ENCODE measurements at regions not wholly inside any gene's neighbourhood (a gene's known extent, or its start where the extent isn't known, plus 50 kb on each side); places are given as distances from the start of the nearest gene placed in this dataset.

GRCh38 chr3:147015334-147015733 lies 391.0 kb downstream of the ZIC4 start:
- DNase-seq (no peak), ATAC-seq (ENCODE audit: low read depth in 2 of 2) (no peak)
- Mint-ChIP-seq H3K9me3 (peaks cover 0 to 12% (median 5%) of the 10 kb centered on the region in 7 donors), H3K36me3 (no peaks in the 10 kb centered on the region), H3K27me3 (no peaks in the 10 kb centered on the region), H3K27ac (no peak overlapping the region), H3K4me3 (no peak overlapping the region), H3K4me1 (no peaks in the 10 kb centered on the region)

- ATAC-seq (ENCODE audit: low read depth in 2 of 2) (no peak), DNase-seq (no peak)
- peaks cover 0 to 9% (median 0%) of the 10 kb centered on the region in 7 donors for H3K9me3 Mint-ChIP-seq
- no peak overlapping the region for H3K4me3 Mint-ChIP-seq
- H3K4me1 Mint-ChIP-seq = no peaks in the 10 kb centered on the region
- no peaks in the 10 kb centered on the region for H3K36me3 Mint-ChIP-seq
- no peaks in the 10 kb centered on the region for H3K27me3 Mint-ChIP-seq
- no peak overlapping the region for H3K27ac Mint-ChIP-seq
Measured at GRCh38 chr3:147008886-147009285, 397.5 kb downstream of the ZIC4 start.

GRCh38 chr3:147008458-147008857 lies 397.9 kb downstream of the ZIC4 start:
- ATAC-seq (ENCODE audit: low read depth in 2 of 2) = no peak
- no peaks in the 10 kb centered on the region for H3K4me1 Mint-ChIP-seq

GRCh38 chr3:147007736-147008245 lies 398.6 kb downstream of the ZIC4 start:
- ATAC-seq (ENCODE audit: low read depth in 2 of 2) (no peak), DNase-seq (no peak)
- no peak overlapping the region for H3K4me3 Mint-ChIP-seq
- no peak overlapping the region for H3K27ac Mint-ChIP-seq
- no peaks in the 10 kb centered on the region for H3K27me3 Mint-ChIP-seq
- peaks cover 0 to 9% (median under 1%) of the 10 kb centered on the region in 7 donors for H3K9me3 Mint-ChIP-seq
- no peaks in the 10 kb centered on the region for H3K4me1 Mint-ChIP-seq
- no peaks in the 10 kb centered on the region for H3K36me3 Mint-ChIP-seq

More at GRCh38 chr3:147008458-147008857, 397.9 kb downstream of the ZIC4 start:
- H3K27me3 Mint-ChIP-seq = no peaks in the 10 kb centered on the region
- H3K27ac Mint-ChIP-seq = no peak overlapping the region
- peaks cover 0 to 9% (median 0%) of the 10 kb centered on the region in 7 donors for H3K9me3 Mint-ChIP-seq
- H3K36me3 Mint-ChIP-seq = no peaks in the 10 kb centered on the region
- no peak overlapping the region for H3K4me3 Mint-ChIP-seq
- no peak for DNase-seq

- H3K36me3 Mint-ChIP-seq = no peaks in the 10 kb centered on the region
- H3K4me3 Mint-ChIP-seq = no peak overlapping the region
- no peaks in the 10 kb centered on the region for H3K4me1 Mint-ChIP-seq
- ATAC-seq (ENCODE audit: low read depth in 2 of 2) = no peak
- no peak for DNase-seq
- no peak overlapping the region for H3K27ac Mint-ChIP-seq
- H3K27me3 Mint-ChIP-seq = no peaks in the 10 kb centered on the region
- peaks cover 0 to 8% (median 5%) of the 10 kb centered on the region in 7 donors for H3K9me3 Mint-ChIP-seq
Measured at GRCh38 chr3:147002721-147003120, 397.6 kb upstream of the PLSCR5 start.

GRCh38 chr3:147000274-147000673 lies 395.1 kb upstream of the PLSCR5 start:
- ATAC-seq (ENCODE audit: low read depth in 2 of 2) (no peak), DNase-seq (no peak)
- Mint-ChIP-seq H3K36me3 (no peaks in the 10 kb centered on the region), H3K27me3 (no peaks in the 10 kb centered on the region), H3K9me3 (peaks cover 0 to 8% (median 2%) of the 10 kb centered on the region in 7 donors), H3K4me3 (no peak overlapping the region), H3K4me1 (no peaks in the 10 kb centered on the region), H3K27ac (no peak overlapping the region)

- Mint-ChIP-seq H3K4me3 (no peak overlapping the region), H3K9me3 (peaks cover 0 to 10% (median 2%) of the 10 kb centered on the region in 7 donors), H3K4me1 (no peaks in the 10 kb centered on the region), H3K36me3 (no peaks in the 10 kb centered on the region), H3K27me3 (no peaks in the 10 kb centered on the region), H3K27ac (no peak overlapping the region)
- DNase-seq (no peak), ATAC-seq (ENCODE audit: low read depth in 2 of 2) (no peak)
Measured at GRCh38 chr3:146991907-146992306, 386.8 kb upstream of the PLSCR5 start.

GRCh38 chr3:146975476-146975875 lies 370.3 kb upstream of the PLSCR5 start:
- Mint-ChIP-seq H3K36me3 (no peaks in the 10 kb centered on the region), H3K9me3 (peaks cover 0 to 6% (median 0%) of the 10 kb centered on the region in 7 donors)
- no peak for ATAC-seq (ENCODE audit: low read depth in 2 of 2)

GRCh38 chr3:146975032-146975431 lies 369.9 kb upstream of the PLSCR5 start:
- ATAC-seq (ENCODE audit: low read depth in 2 of 2) = no peak
- no peak overlapping the region for H3K4me3 Mint-ChIP-seq
- DNase-seq = no peak
- no peaks in the 10 kb centered on the region for H3K4me1 Mint-ChIP-seq
- H3K27me3 Mint-ChIP-seq = no peaks in the 10 kb centered on the region
- H3K9me3 Mint-ChIP-seq = peaks cover 0 to 6% (median 0%) of the 10 kb centered on the region in 7 donors
- H3K36me3 Mint-ChIP-seq = no peaks in the 10 kb centered on the region
- H3K27ac Mint-ChIP-seq = no peak overlapping the region

More at GRCh38 chr3:146975476-146975875, 370.3 kb upstream of the PLSCR5 start:
- Mint-ChIP-seq H3K4me3 (no peak overlapping the region), H3K27me3 (no peaks in the 10 kb centered on the region), H3K27ac (no peak overlapping the region), H3K4me1 (no peaks in the 10 kb centered on the region)
- DNase-seq = no peak

GRCh38 chr3:146974001-146974400 lies 368.9 kb upstream of the PLSCR5 start:
- Mint-ChIP-seq H3K27me3 (no peaks in the 10 kb centered on the region), H3K27ac (no peak overlapping the region), H3K4me3 (no peak overlapping the region), H3K36me3 (no peaks in the 10 kb centered on the region), H3K9me3 (peaks cover 0 to 7% (median under 1%) of the 10 kb centered on the region in 7 donors), H3K4me1 (no peaks in the 10 kb centered on the region)
- no peak for DNase-seq
- ATAC-seq (ENCODE audit: low read depth in 2 of 2) = no peak

GRCh38 chr3:146972726-146973125 lies 367.6 kb upstream of the PLSCR5 start:
- no peak overlapping the region for H3K4me3 Mint-ChIP-seq
- no peaks in the 10 kb centered on the region for H3K27me3 Mint-ChIP-seq
- peaks cover 0 to 9% (median 1%) of the 10 kb centered on the region in 7 donors for H3K9me3 Mint-ChIP-seq
- ATAC-seq (ENCODE audit: low read depth in 2 of 2) (no peak), DNase-seq (no peak)
- no peaks in the 10 kb centered on the region for H3K4me1 Mint-ChIP-seq
- H3K36me3 Mint-ChIP-seq = no peaks in the 10 kb centered on the region
- no peak overlapping the region for H3K27ac Mint-ChIP-seq

- H3K9me3 Mint-ChIP-seq = peaks cover 0 to 8% (median 4%) of the 10 kb centered on the region in 7 donors
- H3K27ac Mint-ChIP-seq = no peak overlapping the region
- H3K4me3 Mint-ChIP-seq = no peak overlapping the region
- no peaks in the 10 kb centered on the region for H3K27me3 Mint-ChIP-seq
- no peaks in the 10 kb centered on the region for H3K36me3 Mint-ChIP-seq
- no peaks in the 10 kb centered on the region for H3K4me1 Mint-ChIP-seq
- DNase-seq (no peak), ATAC-seq (ENCODE audit: low read depth in 2 of 2) (no peak)
Measured at GRCh38 chr3:146970236-146970635, 365.1 kb upstream of the PLSCR5 start.

GRCh38 chr3:146969356-146969755 lies 364.2 kb upstream of the PLSCR5 start:
- no peak for DNase-seq
- no peak for ATAC-seq (ENCODE audit: low read depth in 2 of 2)
- Mint-ChIP-seq H3K9me3 (peaks cover 0 to 8% (median 4%) of the 10 kb centered on the region in 7 donors), H3K27me3 (no peaks in the 10 kb centered on the region), H3K36me3 (no peaks in the 10 kb centered on the region), H3K4me1 (no peaks in the 10 kb centered on the region), H3K27ac (no peak overlapping the region), H3K4me3 (no peak overlapping the region)

GRCh38 chr3:146968204-146968651 lies 363.1 kb upstream of the PLSCR5 start:
- DNase-seq (no peak), ATAC-seq (ENCODE audit: low read depth in 2 of 2) (no peak)
- no peak overlapping the region for H3K27ac Mint-ChIP-seq
- H3K36me3 Mint-ChIP-seq = no peaks in the 10 kb centered on the region
- H3K4me3 Mint-ChIP-seq = no peak overlapping the region
- H3K9me3 Mint-ChIP-seq = peaks cover 0 to 15% (median 4%) of the 10 kb centered on the region in 7 donors
- no peaks in the 10 kb centered on the region for H3K4me1 Mint-ChIP-seq
- no peaks in the 10 kb centered on the region for H3K27me3 Mint-ChIP-seq

- H3K27me3 Mint-ChIP-seq = no peaks in the 10 kb centered on the region
- ATAC-seq (ENCODE audit: low read depth in 2 of 2) = no peak
- H3K9me3 Mint-ChIP-seq = peaks cover 1 to 19% (median 4%) of the 10 kb centered on the region in 7 donors
- DNase-seq = no peak
- no peak overlapping the region for H3K4me3 Mint-ChIP-seq
- H3K27ac Mint-ChIP-seq = no peak overlapping the region
- H3K4me1 Mint-ChIP-seq = no peaks in the 10 kb centered on the region
- no peaks in the 10 kb centered on the region for H3K36me3 Mint-ChIP-seq
Measured at GRCh38 chr3:146967783-146968182, 362.6 kb upstream of the PLSCR5 start.

Data from naive B cell (primary cell).